GM19025 (cell line): ENCODE measurements at regions not wholly inside any gene's neighbourhood (a gene's known extent, or its start where the extent isn't known, plus 50 kb on each side); places are given as distances from the start of the nearest gene placed in this dataset.
"Not testable (repeated sequence)": the region's sequence is repeated elsewhere in the genome, so short reads cannot be mapped to it uniquely, and the experiment has no call there.

Experiments used
- ATAC-seq: cut with Tn5 transposase; IDR thresholded peaks from one replicate; pipeline ENCODE4 v1.9.1; 2021; ENCODE audit warnings: mild to moderate bottlenecking, low read depth, moderate library complexity; ENCODE audit not compliant: unreplicated experiment

GRCh38 chr2:31739161-31739560 lies 158.4 kb upstream of the SRD5A2 start:
- ATAC-seq: no peak

GRCh38 chr2:31736695-31737454 lies 156.1 kb upstream of the SRD5A2 start:
- no peak for ATAC-seq

GRCh38 chr2:31735716-31736115 lies 155.0 kb upstream of the SRD5A2 start:
- no peak for ATAC-seq

GRCh38 chr2:31729442-31730092 lies 148.8 kb upstream of the SRD5A2 start:
- no peak for ATAC-seq

GRCh38 chr2:31729065-31729439 lies 148.3 kb upstream of the SRD5A2 start:
- ATAC-seq: no peak

GRCh38 chr2:31728406-31729064 lies 147.8 kb upstream of the SRD5A2 start:
- no peak for ATAC-seq

- ATAC-seq: no peak
Measured at GRCh38 chr2:31726457-31726856, 145.7 kb upstream of the SRD5A2 start.

GRCh38 chr2:31725444-31725843 lies 144.7 kb upstream of the SRD5A2 start:
- no peak for ATAC-seq

GRCh38 chr2:31711737-31712136 lies 131.0 kb upstream of the SRD5A2 start:
- no peak for ATAC-seq

GRCh38 chr2:31710121-31710520 lies 129.4 kb upstream of the SRD5A2 start:
- ATAC-seq: no peak

- ATAC-seq: no peak
Measured at GRCh38 chr2:31707992-31708391, 127.3 kb upstream of the SRD5A2 start.

GRCh38 chr2:31704561-31705212 lies 123.9 kb upstream of the SRD5A2 start:
- ATAC-seq: no peak

- ATAC-seq: no peak
Measured at GRCh38 chr2:31703253-31703652, 122.5 kb upstream of the SRD5A2 start.

- ATAC-seq: no peak
Measured at GRCh38 chr2:31698722-31699121, 118.0 kb upstream of the SRD5A2 start.

GRCh38 chr2:31696068-31696467 lies 115.3 kb upstream of the SRD5A2 start:
- no peak for ATAC-seq

- ATAC-seq: no peak
Measured at GRCh38 chr2:31694444-31694843, 113.7 kb upstream of the SRD5A2 start.

GRCh38 chr2:31693882-31694281 lies 113.1 kb upstream of the SRD5A2 start:
- no peak for ATAC-seq

- ATAC-seq: no peak
Measured at GRCh38 chr2:31688282-31688681, 107.5 kb upstream of the SRD5A2 start.

- ATAC-seq: not testable (repeated sequence)
Measured at GRCh38 chr2:31683506-31683905, 102.8 kb upstream of the SRD5A2 start.

- ATAC-seq: no peak
Measured at GRCh38 chr2:31675485-31675901, 94.8 kb upstream of the SRD5A2 start.

GRCh38 chr2:31674446-31674845 lies 93.7 kb upstream of the SRD5A2 start:
- ATAC-seq: no peak
